HepG2 (cell line): ENCODE measurements at regions not wholly inside any gene's neighbourhood (a gene's known extent, or its start where the extent isn't known, plus 50 kb on each side); places are given as distances from the start of the nearest gene placed in this dataset.
A peak's percentile ranks its signal among the peaks of the same experiment; 100 is the strongest.

Experiments
- ATAC-seq: fragments of 200-7000 bp; cut with Tn5 transposase; 3 replicates; pipeline ENCODE4 v1.9.1; 2020; ENCODE audit warnings: mild to moderate bottlenecking, moderate library complexity
- BruUV-seq: library from RNA; stranded (reverse); fragments of 400-500 nt; replicated peaks from 2 replicates; lab custom pipeline; 2021; lab: Mats Ljungman, UMichigan
- CTCF ChIA-PET: fragments of 300-600 bp; formaldehyde crosslinking; extraction: SDS; loops from one replicate; lab custom pipeline; 2021; ENCODE audit warnings: low total read pairs, inconsistent platforms, low intra/inter-chr PET ratio; lab: Yijun Ruan, JAX
- POLR2A ChIA-PET: fragments of 350-600 bp; sonication (Branson Sonifier 250); formaldehyde crosslinking; loops from one replicate; lab custom pipeline; 2020; ENCODE audit warnings: antibody characterized with exemption, inconsistent platforms; lab: Yijun Ruan, JAX
- DNase-seq: peaks from one replicate; pipeline ENCODE4 v3.0.0-alpha.2; 2015; ENCODE audit warnings: low spot score
- FAIRE-seq: peaks from 3 replicates; lab custom pipeline; 2011; peaks lifted over from hg19 to GRCh38; lab: Jason Lieb, UNC
- H2AFZ ChIP-seq: one replicate; pipeline ENCODE4 v1.6.1; 2011; ENCODE audit warnings: low read length, inconsistent platforms
- H3K27ac ChIP-seq: fragments of 300-600 bp; 3 replicates; pipeline ENCODE4 v1.8.0; 2011; ENCODE audit warnings: mixed run types, mild to moderate bottlenecking, mixed read lengths, low read length, inconsistent platforms; ENCODE audit not compliant: insufficient read depth; ENCODE audit errors: extremely low read length
- H3K27me3 ChIP-seq, 2 experiments: fragments of 200-600 bp in 1 of 2; 2 replicates in 1 of 2; 3 replicates in 1 of 2; pipeline versions ENCODE4 v1.6.0 to v1.8.0; 2011; ENCODE audit warnings: low read length in 2 of 2, mild to moderate bottlenecking in 2 of 2, moderate library complexity in 2 of 2, inconsistent platforms in 1 of 2; ENCODE audit not compliant: insufficient read depth in 2 of 2, control insufficient read depth in 1 of 2
- H3K36me3 ChIP-seq, 2 experiments: fragments of 200-600 bp in 1 of 2; replicated peaks in 1 of 2; 2 replicates in 1 of 2; 3 replicates in 1 of 2; pipeline versions ENCODE4 v1.5.1 to v1.8.0; 2011; ENCODE audit warnings: low read length in 2 of 2, inconsistent platforms in 1 of 2; ENCODE audit not compliant: insufficient read depth in 2 of 2, control insufficient read depth in 1 of 2
- H3K4me1 ChIP-seq: 2 replicates; pipeline ENCODE4 v1.5.1; 2012; ENCODE audit warnings: low read length, inconsistent platforms; ENCODE audit not compliant: insufficient read depth
- H3K4me2 ChIP-seq: 2 replicates; pipeline ENCODE4 v1.6.0; 2011; ENCODE audit warnings: low read depth, low read length, inconsistent platforms
- H3K4me3 ChIP-seq, 3 experiments: fragments of 200-600 bp in 1 of 3; sonication (generic), shearing (Covaris generic) in 1 of 3; replicated peaks in 1 of 3; 2 replicates each; pipeline ENCODE4 v1.5.1; 2011 to 2016; ENCODE audit warnings: low read length in 3 of 3, inconsistent platforms in 2 of 3, low read depth in 2 of 3, mild to moderate bottlenecking in 2 of 3, control low read depth in 1 of 3, mixed read lengths in 1 of 3; ENCODE audit not compliant: insufficient read depth in 1 of 3
- H3K79me2 ChIP-seq: one replicate; pipeline ENCODE4 v1.6.1; 2011; ENCODE audit warnings: low read length, inconsistent platforms; ENCODE audit not compliant: insufficient read depth
- H3K9ac ChIP-seq: 2 replicates; pipeline ENCODE4 v1.6.0; 2011; ENCODE audit warnings: mild to moderate bottlenecking, low read depth, low read length, inconsistent platforms; ENCODE audit not compliant: insufficient read depth
- H3K9me3 ChIP-seq: 2 replicates; pipeline ENCODE4 v1.5.1; 2012; ENCODE audit warnings: mild to moderate bottlenecking, low read length
- H4K20me1 ChIP-seq: 2 replicates; pipeline ENCODE4 v1.6.0; 2011; ENCODE audit warnings: inconsistent platforms, mild to moderate bottlenecking, low read length, moderate library complexity; ENCODE audit not compliant: insufficient read depth
- ARID5B ChIP-seq: IDR thresholded peaks from 2 replicates; pipeline ENCODE4 v1.4.0; 2020; ENCODE audit warnings: mild to moderate bottlenecking, missing genetic modification reagents
- ATF7 ChIP-seq, 2 experiments: fragments of 450-650 bp in 1 of 2; sonication (generic) in 1 of 2; formaldehyde crosslinking in 1 of 2; IDR thresholded peaks; 2 replicates each; pipeline versions ENCODE4 v1.4.0 to v1.6.1; 2016 to 2020; ENCODE audit warnings: antibody characterized with exemption in 1 of 2, mild to moderate bottlenecking in 1 of 2, missing genetic modification reagents in 1 of 2
- BHLHE40 ChIP-seq: IDR thresholded peaks from 2 replicates; pipeline ENCODE4 v1.6.1; 2011; ENCODE audit warnings: low read length, improper control_type of control experiment
- CREB1 ChIP-seq, 2 experiments: fragments of 450-650 bp in 1 of 2; IDR thresholded peaks; 2 replicates each; pipeline ENCODE4 v1.6.1; 2016 to 2017; ENCODE audit warnings: control low read depth in 1 of 2, mild to moderate bottlenecking in 1 of 2, missing compliant biosample characterization in 1 of 2, missing genetic modification characterization in 1 of 2
- CTCF ChIP-seq: sonication (generic); formaldehyde crosslinking; IDR thresholded peaks from 2 replicates; pipeline ENCODE4 v1.5.0; 2020; ENCODE audit warnings: mild to moderate bottlenecking, missing genetic modification reagents, moderate library complexity
- ETV5 ChIP-seq: IDR thresholded peaks from 2 replicates; pipeline ENCODE4 v1.6.1; 2018; ENCODE audit warnings: missing biosample characterization, missing genetic modification reagents, inconsistent platforms, borderline replicate concordance
- KDM1A ChIP-seq: IDR thresholded peaks from 2 replicates; pipeline ENCODE4 v1.6.1; 2016; ENCODE audit warnings: missing compliant biosample characterization
- ZBTB38 ChIP-seq: sonication (generic); formaldehyde crosslinking; IDR thresholded peaks from 2 replicates; pipeline ENCODE4 v1.5.1; 2020; ENCODE audit warnings: mild to moderate bottlenecking, missing genetic modification reagents
- ZC3H4 ChIP-seq: sonication (generic); formaldehyde crosslinking; IDR thresholded peaks from 2 replicates; pipeline ENCODE4 v1.4.0; 2020; ENCODE audit warnings: missing genetic modification reagents, borderline replicate concordance
- ZMAT5 ChIP-seq: sonication (generic); formaldehyde crosslinking; IDR thresholded peaks from 2 replicates; pipeline ENCODE4 v1.5.0; 2020; ENCODE audit warnings: mild to moderate bottlenecking, low read depth, missing genetic modification reagents, borderline replicate concordance
- ZNF160 ChIP-seq: sonication (generic); formaldehyde crosslinking; IDR thresholded peaks from 2 replicates; pipeline ENCODE4 v1.8.0; 2022; ENCODE audit warnings: mild to moderate bottlenecking, inconsistent platforms, missing genetic modification reagents
- ZNF33A ChIP-seq: sonication (generic); formaldehyde crosslinking; IDR thresholded peaks from 2 replicates; pipeline ENCODE4 v1.5.1; 2020; ENCODE audit warnings: missing genetic modification reagents, mild to moderate bottlenecking, moderate library complexity, borderline replicate concordance
- ZNF674 ChIP-seq: sonication (generic); formaldehyde crosslinking; IDR thresholded peaks from 2 replicates; pipeline ENCODE4 v1.5.0; 2020; ENCODE audit warnings: low read depth, mild to moderate bottlenecking, missing genetic modification reagents
- ZNF740 ChIP-seq: sonication (generic); formaldehyde crosslinking; IDR thresholded peaks from 2 replicates; pipeline ENCODE4 v1.4.0; 2020; ENCODE audit warnings: missing genetic modification reagents
- ZZZ3 ChIP-seq: sonication (generic); formaldehyde crosslinking; IDR thresholded peaks from 2 replicates; pipeline ENCODE4 v1.4.0; 2020; ENCODE audit warnings: missing genetic modification reagents, mild to moderate bottlenecking, borderline replicate concordance
- WGBS: methylation state at CpG from one replicate; pipeline ENCODE4 v1.1.6; 2017; ENCODE audit warnings: low lambda C conversion rate; 5-methylcytosine and 5-hydroxymethylcytosine counted together
- in situ Hi-C: cut with HindIII; loops from 2 replicates; pipeline ENCODE4 v1.10.0; 2017; ENCODE audit warnings: low pct_unique_long_range_greater_than_20kb; ENCODE audit not compliant: extremely low pct_ligation_motif_present
- intact Hi-C: fragments of 100-400 bp; cut with micrococcal nuclease; formaldehyde crosslinking; loops from one replicate; pipeline ENCODE4 v1.10.0; 2022; ENCODE audit not compliant: unreplicated experiment

- peak; percentile 38 for TF ChIP-seq CTCF (CRISPR knock-in tag)
- TF ChIP-seq ETV5, result no peak
- TF ChIP-seq ZMAT5 (CRISPR knock-in tag), result no peak
- TF ChIP-seq ZBTB38 (CRISPR knock-in tag), result no peak
- TF ChIP-seq ZZZ3 (CRISPR knock-in tag), result no peak
- no peak for TF ChIP-seq KDM1A (CRISPR knock-in tag)
- 0 out of 2 replicates have a peak, but pooled peaks have one; percentile 17 for TF ChIP-seq BHLHE40
Observed at GRCh38 chr10:44821290-44821689, 89.8 kb upstream of the TMEM72 start (continued).

- no peaks in the 10 kb centered on the region for H3K79me2 ChIP-seq
- no peak for FAIRE-seq
- CTCF ChIA-PET, result no interaction called here
- in situ Hi-C loops, result no loop called here
- no TSS peak for BruUV-seq
- ATAC-seq, result no peak
- no peaks in the 10 kb centered on the region for H3K36me3 ChIP-seq
- no peaks in the 10 kb centered on the region for H4K20me1 ChIP-seq
- POLR2A ChIA-PET, result no interaction called here
- H3K27ac ChIP-seq, result no peak overlapping the region
- H3K4me1 ChIP-seq, result peaks cover 13% of the 10 kb centered on the region
- H3K9ac ChIP-seq, result no peak overlapping the region
- H2AFZ ChIP-seq, result no peak overlapping the region
- H3K9me3 ChIP-seq, result no peaks in the 10 kb centered on the region
- H3K4me3 ChIP-seq, result no peak overlapping the region
- 54% methylated on average over 3 of the region's 3 CpGs for WGBS
- DNase-seq, result no peak
- no peak overlapping the region for H3K4me2 ChIP-seq
- intact Hi-C loops, result no loop called here
- 0 out of 5 replicates have a peak, but pooled peaks cover 0 to 4% of the 10 kb centered on the region in 2 experiments for H3K27me3 ChIP-seq
- TF ChIP-seq ZNF740 (CRISPR knock-in tag), result no peak
- TF ChIP-seq ZNF160 (CRISPR knock-in tag), result no peak
- TF ChIP-seq ARID5B, result no peak
- no peak for TF ChIP-seq ZNF33A
- peak; percentile 96 for TF ChIP-seq ATF7 (IDR thresholded peaks at IDR 0.05)
- TF ChIP-seq ATF7 (CRISPR knock-in tag; IDR thresholded peaks at IDR 0.05), result no peak
- TF ChIP-seq ZNF674 (CRISPR knock-in tag), result no peak
- TF ChIP-seq CREB1 (IDR thresholded peaks at IDR 0.05), result peak; percentile 95
- no peak for TF ChIP-seq CREB1 (CRISPR knock-in tag; IDR thresholded peaks at IDR 0.05)
- TF ChIP-seq ZC3H4 (CRISPR knock-in tag), result no peak
- TF ChIP-seq, all 625 proteins: peak for 2
Observed at GRCh38 chr10:44822349-44822748, 88.8 kb upstream of the TMEM72 start.
